Activated CD4-positive, alpha-beta T cell treated with anti-CD3 and anti-CD28 coated beads, Interleukin-2, amount 50 U/mL, for 48 hours (primary cell): ENCODE measurements at regions not wholly inside any gene's neighbourhood (a gene's known extent, or its start where the extent isn't known, plus 50 kb on each side); places are given as distances from the start of the nearest gene placed in this dataset.

Experiments used
- DNase-seq, 2 experiments: peaks; one replicate each; pipeline ENCODE4 v3.0.0-alpha.2; 2020

DNA sequence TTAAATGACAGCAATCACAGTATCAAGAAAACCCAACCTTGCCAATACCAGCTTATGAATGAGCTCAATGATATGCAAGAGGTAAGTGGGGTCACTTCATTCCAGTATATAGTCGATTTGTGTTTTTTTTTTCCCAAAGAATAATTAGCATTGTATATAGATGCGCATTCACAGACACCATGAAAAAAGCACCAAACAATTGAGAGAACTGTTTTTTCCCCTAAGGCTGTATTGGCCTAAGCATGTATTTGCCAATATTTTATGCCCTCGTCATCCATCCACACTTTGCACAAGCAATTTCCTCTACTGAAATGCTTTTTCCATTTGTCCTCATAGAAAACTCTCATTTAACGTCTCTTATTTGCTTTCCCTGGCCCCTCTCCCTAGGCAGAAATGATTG, 213.7 kb downstream of the SAMD5 start:
- DNase-seq: no peak

- no peak for DNase-seq
Observed at GRCh38 chr6:147724454-147724853, 216.0 kb downstream of the SAMD5 start.

DNA sequence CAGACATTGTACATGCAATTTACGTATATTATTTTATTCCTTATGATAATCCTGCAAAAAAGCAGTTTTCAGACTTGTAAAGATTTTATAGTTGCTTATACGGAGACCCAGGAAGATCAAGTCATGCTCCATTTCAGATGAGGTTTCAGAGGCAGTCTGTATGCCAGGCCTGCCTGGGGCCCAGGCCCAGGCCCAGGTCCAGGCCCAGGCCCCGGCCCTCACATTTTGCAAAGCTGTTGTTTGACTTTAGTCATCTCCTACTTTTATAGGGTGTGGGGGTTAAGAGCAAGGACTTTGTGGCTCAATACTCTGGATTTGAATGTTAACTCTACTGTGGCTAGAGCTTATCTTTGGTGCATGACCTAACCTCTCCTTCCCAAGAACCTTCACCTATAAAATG, 217.9 kb downstream of the SAMD5 start:
- DNase-seq: no peak

DNA sequence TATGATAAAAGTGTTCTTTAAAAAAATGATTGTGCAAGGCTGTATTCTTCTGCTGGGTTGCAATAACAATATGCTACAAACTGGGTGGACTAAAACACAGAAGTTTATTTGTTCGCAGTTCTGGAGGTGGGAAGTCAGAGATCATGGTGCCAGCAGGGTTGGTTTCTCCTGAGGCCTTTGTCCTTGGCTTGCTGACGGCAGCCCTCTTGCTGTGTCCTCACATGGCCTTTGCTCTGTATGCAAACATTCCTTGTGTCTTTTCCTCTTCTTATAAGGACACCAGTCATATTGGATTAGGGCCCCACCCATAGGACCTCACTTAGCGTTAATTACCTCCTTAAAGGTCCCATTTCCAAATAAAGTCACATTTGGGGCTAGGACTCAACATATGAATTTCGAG, 220.4 kb downstream of the SAMD5 start:
- no peak for DNase-seq

DNA sequence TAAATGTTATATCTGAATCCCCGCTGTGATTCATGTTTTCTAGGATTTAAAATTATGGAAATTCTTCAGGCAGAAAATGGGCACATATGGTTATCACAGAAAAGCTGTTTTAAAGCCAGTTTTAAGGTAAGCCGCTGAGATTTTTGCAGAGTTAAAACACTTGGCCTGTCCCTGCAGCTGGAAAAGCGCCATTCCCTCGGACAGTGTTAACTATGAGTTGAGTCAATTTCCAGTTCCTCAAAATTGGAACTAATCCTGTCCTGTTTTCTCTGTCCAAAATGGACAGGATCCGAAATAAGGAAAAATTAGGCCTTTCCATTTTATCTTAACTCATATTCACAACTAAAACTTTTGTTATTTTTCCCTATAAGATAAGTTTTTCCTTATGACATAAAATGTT, 225.2 kb downstream of the SAMD5 start:
- DNase-seq: no peak

DNA sequence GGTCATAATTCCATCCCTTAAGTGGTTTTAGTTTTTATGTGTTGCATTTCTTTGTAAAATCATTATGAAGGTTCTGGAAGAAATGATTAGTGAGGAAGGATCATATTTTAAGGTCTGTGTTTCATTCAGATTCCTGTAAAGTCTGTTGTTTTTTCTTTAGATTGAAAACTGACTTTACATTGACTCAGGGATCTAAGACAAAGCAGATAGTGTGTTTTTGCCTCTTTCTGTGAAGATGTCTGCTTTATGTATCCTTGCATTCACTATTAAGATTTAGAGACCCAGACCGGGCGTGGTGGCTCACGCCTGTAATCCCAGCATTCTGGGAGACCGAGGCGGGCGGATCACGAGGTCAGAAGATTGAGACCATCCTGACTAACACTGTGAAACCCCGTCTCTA, 225.7 kb downstream of the SAMD5 start:
- DNase-seq: no peak

DNA sequence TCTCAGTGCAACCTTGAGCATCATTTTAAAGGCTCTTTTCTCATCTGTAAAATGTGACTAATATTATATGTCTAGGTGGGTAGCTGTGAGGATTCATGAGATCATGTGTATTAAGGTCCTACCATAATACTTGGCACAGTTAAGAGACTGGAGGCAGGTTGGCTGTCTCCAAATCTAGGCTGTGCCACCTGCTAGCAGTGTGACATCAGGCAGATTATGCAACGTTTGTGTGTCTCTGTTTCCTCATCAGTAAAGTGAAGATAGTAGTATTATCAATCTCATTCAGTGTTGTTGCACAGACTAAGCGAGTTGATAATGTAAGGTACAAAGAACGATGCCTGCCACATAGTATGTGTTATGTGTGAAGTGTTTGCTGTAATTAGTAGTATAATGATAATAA, 227.4 kb downstream of the SAMD5 start:
- DNase-seq: no peak

DNA sequence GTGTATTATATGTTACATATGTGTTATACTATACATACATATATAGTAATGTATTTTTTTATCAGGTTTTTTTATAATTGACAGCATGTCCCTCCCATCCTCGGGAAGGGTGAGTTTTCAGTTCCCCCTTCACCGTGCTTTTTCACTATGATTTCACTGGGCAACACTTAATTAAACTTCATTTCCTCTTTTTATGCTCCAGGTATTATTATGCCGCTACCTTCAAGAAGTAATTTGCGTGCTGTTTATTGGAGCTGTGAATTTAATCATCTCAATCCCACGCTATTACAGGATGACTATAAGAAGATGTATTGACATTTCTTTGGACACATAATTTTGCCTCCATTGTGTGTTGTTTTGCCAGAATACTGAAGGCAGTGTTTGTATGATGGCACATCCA, 228.6 kb downstream of the SAMD5 start:
- DNase-seq: no peak

- no peak for DNase-seq
Observed at GRCh38 chr6:147738099-147738498, 229.6 kb downstream of the SAMD5 start.

GRCh38 chr6:147738516-147739162, 230.1 kb downstream of the SAMD5 start:
- DNase-seq: no peak

DNA sequence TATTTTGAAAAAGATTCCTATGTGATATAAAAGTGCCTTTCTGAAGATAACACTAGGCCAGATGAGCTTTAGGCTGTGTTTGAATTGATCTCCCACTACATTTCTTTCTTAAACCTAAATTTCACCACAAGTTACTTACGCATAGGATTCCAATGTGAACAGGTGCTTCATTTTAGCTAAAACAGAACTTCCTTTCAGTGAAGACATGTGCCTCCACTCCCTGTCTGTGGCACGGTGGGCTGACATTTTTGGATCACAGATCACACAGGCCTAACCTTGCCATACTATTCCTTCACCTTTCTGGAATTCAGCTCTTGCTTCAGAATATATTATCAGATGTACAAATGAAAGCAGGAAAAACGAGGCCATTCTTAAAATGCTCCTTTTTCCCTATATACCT, 231.8 kb downstream of the SAMD5 start:
- no peak for DNase-seq

- DNase-seq: no peak
Observed at GRCh38 chr6:147740916-147741315, 232.4 kb downstream of the SAMD5 start.

DNA sequence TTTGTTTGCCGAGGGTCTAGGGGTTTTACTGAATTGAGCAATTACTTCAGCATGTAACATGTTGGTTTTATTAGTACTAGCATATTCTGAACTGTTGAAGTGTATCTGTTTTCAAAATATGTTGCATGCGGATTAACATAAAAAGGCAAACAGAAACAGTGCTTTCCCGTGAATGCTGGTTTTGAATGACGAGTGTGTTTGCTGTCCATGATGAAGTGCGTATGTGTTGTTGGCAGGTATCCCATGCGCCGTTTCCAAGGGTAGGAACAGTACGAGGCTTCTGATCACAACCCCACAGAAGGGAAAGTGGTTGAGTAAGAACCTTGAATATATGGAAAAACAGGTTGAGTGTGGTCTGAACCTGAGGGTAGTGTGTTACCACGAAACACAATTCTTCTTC, 232.9 kb downstream of the SAMD5 start:
- no peak for DNase-seq

- no peak for DNase-seq
Observed at GRCh38 chr6:147742440-147742839, 233.9 kb downstream of the SAMD5 start.

DNA sequence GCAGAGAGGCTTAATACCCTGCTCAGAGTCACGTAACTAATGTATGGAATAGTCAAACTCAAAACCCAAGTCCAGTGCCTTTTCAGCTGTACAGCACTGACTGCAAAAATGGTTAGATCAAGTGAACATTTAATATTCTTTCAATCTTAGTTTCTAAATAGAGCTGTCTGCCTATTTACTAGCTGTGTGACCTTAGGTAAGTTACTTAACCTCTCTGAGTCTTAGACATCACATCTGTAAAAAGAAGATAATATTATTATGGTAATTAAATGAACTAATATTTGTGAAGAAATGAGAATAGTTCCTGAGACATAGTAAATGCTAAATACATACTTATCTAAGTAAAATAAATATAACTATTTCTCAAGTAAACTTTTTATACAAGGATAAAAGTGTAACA, 235.5 kb downstream of the SAMD5 start:
- DNase-seq: no peak

DNA sequence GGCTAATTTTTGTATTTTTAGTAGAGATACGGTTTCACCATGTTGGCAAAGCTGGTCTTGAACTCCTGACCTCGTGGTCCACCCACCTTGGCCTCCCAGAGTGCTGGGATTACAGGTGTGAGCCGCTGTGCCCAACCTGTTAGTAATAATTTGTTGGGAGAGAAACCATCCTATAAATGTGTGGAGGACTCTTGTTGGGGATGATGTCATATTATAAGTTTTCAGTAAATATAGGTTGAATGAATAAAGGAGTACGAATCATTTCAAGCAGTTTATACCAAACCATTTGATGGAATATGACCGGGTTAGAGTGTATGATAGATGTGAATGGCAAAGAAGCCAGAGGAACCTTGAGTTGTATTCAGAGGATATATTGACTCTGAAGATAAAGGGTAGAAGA, 240.8 kb downstream of the SAMD5 start:
- DNase-seq: no peak

GRCh38 chr6:147750413-147750812, 241.9 kb downstream of the SAMD5 start:
- no peak for DNase-seq

- no peak for DNase-seq
Observed at GRCh38 chr6:147751232-147751631, 242.7 kb downstream of the SAMD5 start.

- no peak for DNase-seq
Observed at GRCh38 chr6:147752689-147753403, 244.4 kb downstream of the SAMD5 start.

DNA sequence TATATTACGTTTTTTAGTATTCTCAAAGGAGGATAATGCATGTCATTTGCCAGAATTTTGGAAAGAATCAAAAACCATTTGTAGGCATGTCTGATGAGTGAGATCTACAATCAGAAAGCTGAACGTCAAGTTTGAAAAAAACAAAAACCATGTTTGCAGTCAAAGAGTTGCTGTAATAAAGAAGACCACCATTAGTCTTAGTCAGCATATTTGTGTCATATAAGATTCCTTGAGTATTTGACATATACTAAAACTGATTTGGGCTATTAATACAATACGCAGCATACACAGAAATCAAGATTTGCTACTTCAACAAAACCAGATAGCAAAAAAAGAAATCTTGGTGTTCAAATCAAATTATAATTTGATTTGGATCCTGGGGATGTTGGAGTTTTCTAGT, 247.5 kb downstream of the SAMD5 start:
- no peak for DNase-seq

GRCh38 chr6:147756891-147757290, 248.4 kb downstream of the SAMD5 start:
- DNase-seq: no peak

- no peak for DNase-seq
Observed at GRCh38 chr6:147757291-147757690, 248.8 kb downstream of the SAMD5 start.

DNA sequence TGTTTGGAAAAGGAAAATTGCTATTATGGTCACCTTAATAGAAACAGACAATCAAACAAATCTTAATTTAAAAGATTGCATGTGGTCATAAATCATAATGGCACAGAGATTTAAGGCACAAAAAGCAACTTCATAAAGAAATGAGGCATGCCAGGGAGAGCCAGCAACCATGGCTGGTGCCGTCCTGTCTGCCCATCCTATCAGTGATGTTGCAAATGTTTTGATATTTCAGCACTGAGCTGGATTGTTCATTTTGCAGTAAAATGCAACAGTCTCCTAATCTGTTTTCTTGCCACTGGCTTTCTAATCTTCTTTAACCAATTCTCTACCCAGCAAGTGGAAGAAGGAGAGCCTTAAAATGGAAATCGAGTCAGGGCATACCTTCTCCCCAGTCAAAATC, 249.8 kb downstream of the SAMD5 start:
- no peak for DNase-seq

GRCh38 chr6:147759093-147759492, 250.6 kb downstream of the SAMD5 start:
- DNase-seq: no peak

- DNase-seq: no peak
Observed at GRCh38 chr6:147759536-147759935, 251.0 kb downstream of the SAMD5 start.
